ENCODE measurements at regions not wholly inside any gene's neighbourhood (a gene's known extent, or its start where the extent isn't known, plus 50 kb on each side); places are given as distances from the start of the nearest gene placed in this dataset.

DNA sequence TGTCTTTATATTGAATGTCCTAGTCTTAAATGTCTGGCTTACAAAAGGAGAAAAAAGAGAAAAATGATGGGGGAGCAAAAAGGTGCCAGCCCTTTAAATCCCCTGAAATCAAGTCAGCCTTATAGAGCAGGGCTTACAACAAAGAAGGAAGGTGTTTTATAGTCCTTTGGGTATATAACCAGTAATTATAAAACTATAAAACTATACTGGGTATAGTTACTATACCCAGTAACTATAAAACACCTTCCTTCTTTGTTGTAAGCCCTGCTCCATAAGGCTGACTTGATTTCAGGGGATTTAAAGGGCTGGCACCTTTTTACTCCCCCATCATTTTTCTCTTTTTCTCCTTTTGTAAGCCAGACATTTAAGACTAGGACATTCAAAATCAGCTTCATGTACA is 598.0 kb upstream of the SEMA6D start (continued):
- TF ChIP-seq ZBTB1 (CRISPR knock-in tag; IDR thresholded peaks at IDR 0.05; ENCODE audit: borderline replicate concordance) (no peak), CEBPB (IDR thresholded peaks at IDR 0.05; ENCODE audit: borderline replicate concordance, low read depth, low read length) (no peak), MXI1 (IDR thresholded peaks at IDR 0.05; ENCODE audit: borderline replicate concordance, low read depth, low read length) (no peak)

DNA sequence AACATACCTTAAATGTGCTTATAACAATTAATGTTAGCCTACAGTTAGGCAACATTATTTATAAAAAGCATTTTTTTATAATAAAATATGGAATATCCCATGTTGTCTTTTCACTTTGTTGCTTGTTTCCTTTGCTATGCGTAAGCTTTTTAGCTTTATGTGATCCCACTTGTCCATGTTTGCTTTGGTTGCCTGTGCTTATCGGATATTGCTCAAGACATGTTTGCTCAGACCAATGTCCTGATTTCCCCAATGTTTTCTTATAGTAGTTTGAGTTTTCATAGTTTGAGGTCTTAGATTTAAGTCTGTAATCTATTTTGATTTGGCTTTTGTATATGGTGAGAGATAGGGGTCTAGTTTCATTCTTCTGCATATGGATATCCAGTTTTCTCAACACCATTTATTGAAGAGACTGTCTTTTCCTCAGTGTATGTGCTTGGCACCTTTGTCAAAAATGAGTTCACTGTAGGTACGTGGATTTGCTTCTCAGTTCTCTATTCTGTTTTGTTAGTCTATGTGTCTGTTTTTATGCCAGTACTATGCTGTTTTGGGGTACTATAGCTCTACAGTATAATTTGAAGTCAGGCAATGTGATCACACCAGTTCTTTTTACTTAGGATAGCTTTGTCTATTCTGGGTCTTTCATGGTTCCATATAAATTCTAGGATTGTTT is 592.7 kb upstream of the SEMA6D start:
- Histone ChIP-seq H3K9me3 (ENCODE audit: low read length) (peaks cover 69% of the 10 kb centered on the region), H3K36me3 (replicated peaks in 1 of 2; ENCODE audit: control insufficient read depth in 1 of 2, insufficient read depth in 2 of 2, low read length in 2 of 2) (no peaks in the 10 kb centered on the region), H3K27me3 (ENCODE audit: control insufficient read depth in 1 of 2, insufficient read depth in 2 of 2, low read length in 2 of 2) (no peaks in the 10 kb centered on the region), H3K79me2 (ENCODE audit: insufficient read depth, low read length) (no peaks in the 10 kb centered on the region), H3K27ac (ENCODE audit: extremely low read length, insufficient read depth, low read length) (no peak overlapping the region), H3K4me3 (replicated peaks in 1 of 3; ENCODE audit: insufficient read depth in 1 of 3, low read depth in 2 of 3, low read length in 3 of 3) (no peak overlapping the region), H3K4me2 (ENCODE audit: low read depth, low read length) (0 out of 2 replicates have a peak overlapping the region, but pooled peaks have one; percentile 3), H3K9ac (ENCODE audit: insufficient read depth, low read depth, low read length) (no peak overlapping the region), H2AFZ (ENCODE audit: low read length) (no peak overlapping the region), H3K4me1 (ENCODE audit: insufficient read depth, low read length) (peaks cover 13% of the 10 kb centered on the region), H4K20me1 (ENCODE audit: insufficient read depth, low read length) (no peaks in the 10 kb centered on the region)
- WGBS (ENCODE audit: low lambda C conversion rate): 8% methylated on average over 3 of the region's 3 CpGs
- CTCF ChIA-PET (ENCODE audit: low intra/inter-chr PET ratio, low total read pairs): no interaction called here
- peak; percentile 79 for ATAC-seq
- intact Hi-C loops (cut with micrococcal nuclease; ENCODE audit: unreplicated experiment) (no loop called here), in situ Hi-C loops (cut with HindIII; ENCODE audit: extremely low pct_ligation_motif_present, low pct_unique_long_range_greater_than_20kb) (no loop called here)
- FAIRE-seq: peak; percentile 34
- POLR2A ChIA-PET: no interaction called here
- DNase-seq (ENCODE audit: low spot score): peak; percentile 5
- no TSS peak for BruUV-seq (replicated peaks)
- TF ChIP-seq AHR (CRISPR knock-in tag; IDR thresholded peaks at IDR 0.05): no peak
- TF ChIP-seq NKX3-1 (CRISPR knock-in tag; IDR thresholded peaks at IDR 0.05): no peak
- TF ChIP-seq, protein P1, sequence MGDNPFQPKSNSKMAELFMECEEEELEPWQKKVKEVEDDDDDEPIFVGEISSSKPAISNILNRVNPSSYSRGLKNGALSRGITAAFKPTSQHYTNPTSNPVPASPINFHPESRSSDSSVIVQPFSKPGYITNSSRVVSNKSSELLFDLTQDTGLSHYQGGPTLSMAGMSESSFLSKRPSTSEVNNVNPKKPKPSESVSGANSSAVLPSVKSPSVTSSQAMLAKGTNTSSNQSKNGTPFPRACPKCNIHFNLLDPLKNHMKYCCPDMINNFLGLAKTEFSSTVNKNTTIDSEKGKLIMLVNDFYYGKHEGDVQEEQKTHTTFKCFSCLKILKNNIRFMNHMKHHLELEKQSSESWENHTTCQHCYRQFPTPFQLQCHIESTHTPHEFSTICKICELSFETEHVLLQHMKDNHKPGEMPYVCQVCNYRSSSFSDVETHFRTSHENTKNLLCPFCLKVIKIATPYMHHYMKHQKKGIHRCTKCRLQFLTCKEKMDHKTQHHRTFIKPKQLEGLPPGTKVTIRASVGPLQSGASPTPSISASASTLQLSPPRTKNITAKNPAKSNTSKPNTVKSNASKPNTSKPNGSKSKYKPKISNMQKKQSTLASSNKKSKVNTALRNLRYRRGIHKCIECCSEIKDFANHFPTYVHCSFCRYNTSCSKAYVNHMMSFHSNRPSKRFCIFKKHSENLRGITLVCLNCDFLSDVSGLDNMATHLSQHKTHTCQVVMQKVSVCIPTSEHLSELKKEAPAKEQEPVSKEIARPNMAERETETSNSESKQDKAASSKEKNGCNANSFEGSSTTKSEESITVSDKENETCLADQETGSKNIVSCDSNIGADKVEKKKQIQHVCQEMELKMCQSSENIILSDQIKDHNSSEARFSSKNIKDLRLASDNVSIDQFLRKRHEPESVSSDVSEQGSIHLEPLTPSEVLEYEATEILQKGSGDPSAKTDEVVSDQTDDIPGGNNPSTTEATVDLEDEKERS (CRISPR knock-in tag; IDR thresholded peaks at IDR 0.05): no peak
- no peak for TF ChIP-seq FOSL2 (CRISPR knock-in tag; IDR thresholded peaks at IDR 0.05)
- TF ChIP-seq HNF4A (CRISPR knock-in tag; IDR thresholded peaks at IDR 0.05): peak; percentile 75
- no peak for TF ChIP-seq NFYC (CRISPR knock-in tag; IDR thresholded peaks at IDR 0.05)
- TF ChIP-seq ZNF670 (CRISPR knock-in tag; IDR thresholded peaks at IDR 0.05; ENCODE audit: borderline replicate concordance): no peak
- TF ChIP-seq SMAD9 (CRISPR knock-in tag; IDR thresholded peaks at IDR 0.05): no peak
- TF ChIP-seq, protein P2, sequence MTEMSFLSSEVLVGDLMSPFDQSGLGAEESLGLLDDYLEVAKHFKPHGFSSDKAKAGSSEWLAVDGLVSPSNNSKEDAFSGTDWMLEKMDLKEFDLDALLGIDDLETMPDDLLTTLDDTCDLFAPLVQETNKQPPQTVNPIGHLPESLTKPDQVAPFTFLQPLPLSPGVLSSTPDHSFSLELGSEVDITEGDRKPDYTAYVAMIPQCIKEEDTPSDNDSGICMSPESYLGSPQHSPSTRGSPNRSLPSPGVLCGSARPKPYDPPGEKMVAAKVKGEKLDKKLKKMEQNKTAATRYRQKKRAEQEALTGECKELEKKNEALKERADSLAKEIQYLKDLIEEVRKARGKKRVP (CRISPR knock-in tag; IDR thresholded peaks at IDR 0.05): no peak
- TF ChIP-seq SOX5 (CRISPR knock-in tag; IDR thresholded peaks at IDR 0.05; ENCODE audit: borderline replicate concordance): peak; percentile 16; the same call in 1 of the 2 replicates
- no peak for TF ChIP-seq ZNF746 (CRISPR knock-in tag; IDR thresholded peaks at IDR 0.05)
- TF ChIP-seq TOPORS (CRISPR knock-in tag; IDR thresholded peaks at IDR 0.05): no peak
- TF ChIP-seq FOXP1 (IDR thresholded peaks at IDR 0.05): no peak
- peak; percentile 78 for TF ChIP-seq FOXP1 (CRISPR knock-in tag; IDR thresholded peaks at IDR 0.05)
